ENCODE measurements at regions not wholly inside any gene's neighbourhood (a gene's known extent, or its start where the extent isn't known, plus 50 kb on each side); places are given as distances from the start of the nearest gene placed in this dataset.
A peak's percentile ranks its signal among the peaks of the same experiment; 100 is the strongest.

GRCh38 chr5:57662991-57663390 lies 180.4 kb upstream of the ACTBL2 start:
- no peak for TF ChIP-seq CTCF (IDR thresholded peaks at IDR 0.05; ENCODE audit: extremely low read depth, missing control alignments)
- DNase-seq (ENCODE audit: low spot score): no peak

GRCh38 chr5:57659886-57660285 lies 177.3 kb upstream of the ACTBL2 start:
- TF ChIP-seq CTCF (IDR thresholded peaks at IDR 0.05; ENCODE audit: extremely low read depth, missing control alignments): no peak
- no peak for DNase-seq (ENCODE audit: low spot score)

DNA sequence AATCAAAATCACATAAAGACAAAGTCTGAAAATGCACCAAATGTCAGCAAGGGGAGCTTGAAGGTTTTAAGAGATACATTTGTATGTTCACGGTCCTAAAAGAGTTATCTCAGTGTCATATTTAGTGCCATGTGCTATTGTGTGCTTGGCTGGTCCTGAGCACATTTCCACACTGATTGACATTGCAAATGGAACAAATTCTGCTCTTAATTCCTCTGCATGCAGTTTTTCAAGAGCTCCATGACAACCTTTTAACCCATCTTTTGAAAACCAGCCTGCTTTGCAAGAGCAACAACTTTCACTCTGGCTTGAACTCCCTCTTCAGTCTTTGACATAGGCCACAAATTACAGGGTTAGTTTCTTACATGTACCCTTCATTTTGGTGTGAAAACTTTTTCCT lies 175.4 kb upstream of the ACTBL2 start:
- DNase-seq (ENCODE audit: low spot score): no peak
- TF ChIP-seq CTCF (IDR thresholded peaks at IDR 0.05; ENCODE audit: extremely low read depth, missing control alignments): no peak

DNA sequence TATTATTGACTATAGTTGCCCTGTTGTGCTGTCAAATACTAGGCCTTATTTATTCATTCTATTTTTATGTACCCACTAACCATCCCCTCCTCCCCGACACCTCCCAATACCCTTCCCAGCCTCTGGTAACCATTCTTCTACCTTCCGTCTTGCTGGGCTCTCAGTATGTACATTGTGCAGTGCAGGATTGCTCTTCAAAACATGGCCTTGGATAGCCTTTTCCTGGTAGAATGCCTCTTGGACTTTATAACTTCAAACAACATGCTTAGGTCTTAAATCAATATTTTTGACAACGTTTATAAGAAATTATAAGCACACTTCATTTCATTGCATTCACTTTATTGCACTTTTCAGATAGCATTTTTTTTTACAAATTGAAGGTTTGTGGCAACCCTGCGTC lies 172.6 kb upstream of the ACTBL2 start:
- DNase-seq (ENCODE audit: low spot score): no peak
- TF ChIP-seq CTCF (IDR thresholded peaks at IDR 0.05; ENCODE audit: extremely low read depth, missing control alignments): no peak

- no peak for TF ChIP-seq CTCF (IDR thresholded peaks at IDR 0.05; ENCODE audit: extremely low read depth, missing control alignments)
- DNase-seq (ENCODE audit: low spot score): no peak
Measured at GRCh38 chr5:57653636-57654290, 171.2 kb upstream of the ACTBL2 start.

DNA sequence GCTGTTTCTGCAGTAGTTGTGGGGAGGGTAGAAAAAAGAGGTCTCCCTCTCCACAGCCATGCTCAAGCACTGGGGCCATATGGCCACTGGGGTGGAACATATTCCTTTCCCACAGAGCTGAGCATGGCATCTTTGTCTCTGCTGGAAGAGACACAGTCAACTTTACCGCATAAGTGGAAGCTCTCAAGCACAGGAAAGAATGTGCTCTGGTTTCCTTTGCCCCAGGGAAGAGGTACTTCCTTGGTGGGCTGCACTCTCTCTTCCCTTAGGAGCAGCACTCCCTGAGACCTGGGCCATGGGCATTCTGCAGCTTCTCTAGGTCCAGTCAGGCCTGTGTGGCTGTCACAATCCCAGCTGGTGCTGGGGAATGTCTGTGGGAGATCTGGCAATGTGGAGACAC lies 168.5 kb upstream of the ACTBL2 start:
- DNase-seq (ENCODE audit: low spot score): no peak
- TF ChIP-seq CTCF (IDR thresholded peaks at IDR 0.05; ENCODE audit: extremely low read depth, missing control alignments): no peak

GRCh38 chr5:57650360-57651069 lies 167.9 kb upstream of the ACTBL2 start:
- peak; percentile 59 for TF ChIP-seq CTCF (IDR thresholded peaks at IDR 0.05; ENCODE audit: extremely low read depth, missing control alignments)
- peak; percentile 33 for DNase-seq (ENCODE audit: low spot score)

Measured in GM20000 (cell line).